ENCODE measurements at regions not wholly inside any gene's neighbourhood (a gene's known extent, or its start where the extent isn't known, plus 50 kb on each side); places are given as distances from the start of the nearest gene placed in this dataset.
"Not testable (repeated sequence)": the region's sequence is repeated elsewhere in the genome, so short reads cannot be mapped to it uniquely, and the experiment has no call there.

DNA sequence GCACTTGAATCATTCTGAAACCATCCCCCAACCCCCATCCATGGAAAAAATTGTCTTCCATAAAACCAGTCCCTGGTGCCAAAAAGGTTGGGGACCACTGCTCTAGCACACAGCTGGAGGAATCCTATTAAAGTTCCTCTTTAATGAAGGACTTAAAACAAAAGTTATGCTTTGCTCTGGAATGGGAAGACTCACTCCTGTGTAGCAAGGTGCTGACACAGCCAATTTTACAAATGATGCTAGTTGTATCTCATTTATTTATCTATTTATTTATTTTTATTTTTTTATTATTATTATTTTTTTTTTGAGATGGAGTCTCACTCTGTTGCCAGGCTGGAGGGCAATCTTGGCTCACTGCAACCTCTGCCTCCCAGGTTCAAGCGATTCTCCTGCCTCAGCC lies 58.9 kb upstream of the NDUFV2 start:
- H3K9me3 ChIP-seq: no peaks in the 10 kb centered on the region
- no peak for DNase-seq (ENCODE audit: low spot score)
- TF ChIP-seq, protein P1, sequence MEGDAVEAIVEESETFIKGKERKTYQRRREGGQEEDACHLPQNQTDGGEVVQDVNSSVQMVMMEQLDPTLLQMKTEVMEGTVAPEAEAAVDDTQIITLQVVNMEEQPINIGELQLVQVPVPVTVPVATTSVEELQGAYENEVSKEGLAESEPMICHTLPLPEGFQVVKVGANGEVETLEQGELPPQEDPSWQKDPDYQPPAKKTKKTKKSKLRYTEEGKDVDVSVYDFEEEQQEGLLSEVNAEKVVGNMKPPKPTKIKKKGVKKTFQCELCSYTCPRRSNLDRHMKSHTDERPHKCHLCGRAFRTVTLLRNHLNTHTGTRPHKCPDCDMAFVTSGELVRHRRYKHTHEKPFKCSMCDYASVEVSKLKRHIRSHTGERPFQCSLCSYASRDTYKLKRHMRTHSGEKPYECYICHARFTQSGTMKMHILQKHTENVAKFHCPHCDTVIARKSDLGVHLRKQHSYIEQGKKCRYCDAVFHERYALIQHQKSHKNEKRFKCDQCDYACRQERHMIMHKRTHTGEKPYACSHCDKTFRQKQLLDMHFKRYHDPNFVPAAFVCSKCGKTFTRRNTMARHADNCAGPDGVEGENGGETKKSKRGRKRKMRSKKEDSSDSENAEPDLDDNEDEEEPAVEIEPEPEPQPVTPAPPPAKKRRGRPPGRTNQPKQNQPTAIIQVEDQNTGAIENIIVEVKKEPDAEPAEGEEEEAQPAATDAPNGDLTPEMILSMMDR (IDR thresholded peaks at IDR 0.05): no peak

DNA sequence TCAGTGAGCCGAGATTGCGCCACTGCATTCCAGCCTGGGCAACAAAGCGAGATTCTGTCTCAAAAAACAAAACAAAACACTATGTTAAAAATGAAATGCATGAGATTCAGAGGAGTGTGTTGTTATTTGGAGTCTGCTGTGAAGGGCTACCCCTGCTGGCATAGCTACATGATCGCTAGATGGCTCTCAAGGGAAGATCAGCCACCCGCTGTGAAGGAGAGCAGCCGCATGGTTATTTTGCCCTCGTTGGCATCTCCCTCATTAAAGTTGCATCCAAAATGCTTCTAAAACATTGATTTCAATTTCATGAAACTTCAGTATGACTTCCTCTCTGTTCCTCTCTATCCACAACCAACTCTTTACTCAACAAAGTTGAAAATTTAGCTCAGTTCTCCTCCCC lies 54.8 kb upstream of the NDUFV2 start:
- Histone ChIP-seq H3K36me3 (no peaks in the 10 kb centered on the region), H3K9me3 (no peaks in the 10 kb centered on the region), H3K4me3 (no peak overlapping the region), H3K27me3 (no peaks in the 10 kb centered on the region), H3K4me1 (no peaks in the 10 kb centered on the region), H3K27ac (no peak overlapping the region)
- TF ChIP-seq, protein P1 (IDR thresholded peaks at IDR 0.05): no peak
- DNase-seq (ENCODE audit: low spot score): no peak

More for the DNA sequence above, 58.9 kb upstream of the NDUFV2 start:
- Histone ChIP-seq H3K27me3 (no peaks in the 10 kb centered on the region), H3K4me3 (no peak overlapping the region), H3K27ac (no peak overlapping the region), H3K36me3 (no peaks in the 10 kb centered on the region), H3K4me1 (no peaks in the 10 kb centered on the region)

DNA sequence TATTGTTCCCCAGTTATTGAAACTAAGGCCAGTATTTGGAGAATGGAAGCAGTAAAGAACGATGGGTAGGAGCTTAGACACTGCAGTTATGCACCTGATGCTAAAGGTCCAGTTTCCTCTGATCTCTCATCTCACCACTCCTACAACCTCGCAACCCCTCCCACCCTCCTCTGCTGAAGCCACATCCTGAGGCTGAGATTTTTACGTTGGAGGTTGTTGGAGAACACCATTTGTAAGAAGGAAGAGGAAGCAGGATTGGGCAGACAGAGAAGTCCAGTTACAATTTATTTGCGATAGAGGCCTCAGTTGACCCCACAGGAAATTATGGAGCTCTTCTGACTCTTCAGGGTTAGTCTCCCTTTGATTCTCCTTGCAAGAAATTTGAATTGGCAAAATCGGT lies 54.3 kb upstream of the NDUFV2 start:
- H3K9me3 ChIP-seq: no peaks in the 10 kb centered on the region
- H3K4me3 ChIP-seq: no peak overlapping the region
- no peak overlapping the region for H3K27ac ChIP-seq
- H3K27me3 ChIP-seq: no peaks in the 10 kb centered on the region
- H3K36me3 ChIP-seq: no peaks in the 10 kb centered on the region
- TF ChIP-seq, protein P1 (IDR thresholded peaks at IDR 0.05): no peak
- DNase-seq (ENCODE audit: low spot score): no peak
- H3K4me1 ChIP-seq: no peaks in the 10 kb centered on the region

DNA sequence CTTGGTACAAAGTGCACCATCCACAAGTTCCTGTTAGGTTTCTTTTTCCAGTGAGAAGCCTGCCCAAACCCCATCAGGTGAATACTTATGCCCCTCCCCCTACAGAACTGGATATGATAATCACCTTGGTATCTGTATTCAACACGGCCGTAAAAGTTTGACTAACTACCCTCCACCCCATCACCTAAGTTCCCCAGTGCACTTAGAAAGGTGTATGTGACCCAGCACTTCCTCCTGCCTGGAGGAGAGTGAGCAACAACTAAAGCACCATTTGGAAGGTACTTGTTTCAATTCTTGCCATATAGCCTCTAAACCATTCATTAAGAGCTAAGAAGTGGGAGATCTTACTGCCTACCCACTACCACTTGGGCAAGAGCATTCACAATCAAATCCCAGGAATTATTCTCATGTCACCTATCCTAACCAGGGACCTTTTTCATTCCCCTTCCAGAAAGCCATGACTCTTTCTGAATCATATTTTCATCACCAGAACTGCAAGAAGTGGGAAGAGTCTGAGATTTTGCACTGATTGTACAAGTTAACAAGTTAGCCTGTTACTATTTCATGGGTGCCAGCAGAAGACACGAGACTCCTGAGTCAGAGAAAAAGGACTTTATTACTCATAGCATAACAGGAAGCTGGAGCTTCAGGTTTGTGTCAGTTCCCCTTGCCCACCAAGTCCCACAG lies 53.5 kb upstream of the NDUFV2 start:
- Histone ChIP-seq H3K27ac (no peak overlapping the region), H3K4me1 (no peaks in the 10 kb centered on the region), H3K9me3 (no peaks in the 10 kb centered on the region), H3K36me3 (no peaks in the 10 kb centered on the region), H3K27me3 (no peaks in the 10 kb centered on the region), H3K4me3 (no peak overlapping the region)
- TF ChIP-seq, protein P1 (IDR thresholded peaks at IDR 0.05): no peak
- no peak for DNase-seq (ENCODE audit: low spot score)

DNA sequence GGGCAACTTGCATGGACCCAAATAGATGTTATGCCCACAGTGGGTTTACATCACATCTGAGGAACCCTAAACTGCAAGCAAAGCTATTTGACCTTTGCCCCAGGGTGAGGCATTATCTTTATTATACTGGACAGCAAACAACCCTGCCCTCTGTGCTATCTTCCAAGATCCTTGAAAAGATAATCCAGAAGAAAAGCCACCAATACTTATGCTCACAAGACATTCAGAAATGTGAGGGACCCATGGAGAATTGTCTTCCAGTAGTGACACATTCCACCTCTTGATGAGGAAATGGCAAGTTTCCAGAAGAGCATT lies 53.0 kb upstream of the NDUFV2 start:
- no peak overlapping the region for H3K27ac ChIP-seq
- H3K27me3 ChIP-seq: no peaks in the 10 kb centered on the region
- TF ChIP-seq, protein P1 (IDR thresholded peaks at IDR 0.05): no peak
- no peak for DNase-seq (ENCODE audit: low spot score)
- no peaks in the 10 kb centered on the region for H3K9me3 ChIP-seq
- no peaks in the 10 kb centered on the region for H3K36me3 ChIP-seq
- no peak overlapping the region for H3K4me3 ChIP-seq
- H3K4me1 ChIP-seq: no peaks in the 10 kb centered on the region

DNA sequence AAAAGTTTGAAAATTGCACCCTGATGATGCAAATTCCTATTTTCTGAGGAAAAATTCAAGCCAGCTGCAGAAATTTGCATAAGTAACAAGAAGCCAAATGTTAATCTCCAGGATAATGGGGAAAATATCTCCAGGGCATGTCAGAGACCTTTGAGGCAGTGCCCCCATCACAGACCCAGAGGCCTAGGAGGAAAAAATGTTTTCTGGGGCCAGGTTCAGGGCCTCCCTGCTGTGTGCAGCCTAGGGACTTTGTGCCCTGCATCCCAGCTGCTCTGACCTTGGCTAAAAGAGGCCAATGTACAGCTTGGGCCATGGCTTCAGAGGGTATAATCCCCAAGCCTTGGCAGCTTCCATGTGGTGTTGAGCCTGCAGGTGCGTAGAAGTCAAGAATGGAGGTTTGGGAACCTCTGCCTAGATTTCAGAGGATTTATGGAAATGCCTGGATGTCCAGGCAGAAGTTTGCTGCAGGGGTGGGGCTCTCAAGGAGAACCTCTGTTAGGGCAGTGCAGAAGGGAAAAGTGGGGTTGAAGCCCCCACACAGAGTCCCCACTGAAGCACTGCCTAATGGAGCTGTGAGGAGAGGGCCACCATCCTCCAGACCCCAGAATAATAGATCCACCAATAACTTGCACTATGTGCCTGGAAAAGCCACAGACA lies 51.7 kb upstream of the NDUFV2 start:
- not testable (repeated sequence) for H3K4me1 ChIP-seq; H3K27ac ChIP-seq; DNase-seq (ENCODE audit: low spot score); H3K9me3 ChIP-seq; H3K4me3 ChIP-seq; H3K36me3 ChIP-seq; H3K27me3 ChIP-seq
